22Rv1 (cell line): ENCODE measurements at regions not wholly inside any gene's neighbourhood (a gene's known extent, or its start where the extent isn't known, plus 50 kb on each side); places are given as distances from the start of the nearest gene placed in this dataset.

Experiments
- ZFX ChIP-seq: fragments of 450-650 bp; IDR thresholded peaks from 2 replicates; pipeline ENCODE4 v1.6.1; 2017; ENCODE audit warnings: antibody characterized with exemption, borderline replicate concordance
- TF ChIP-seq, protein P1 (sequence below): fragments of 450-650 bp; IDR thresholded peaks from 2 replicates; pipeline ENCODE4 v1.5.1; 2017; ENCODE audit warnings: mild to moderate bottlenecking

DNA sequence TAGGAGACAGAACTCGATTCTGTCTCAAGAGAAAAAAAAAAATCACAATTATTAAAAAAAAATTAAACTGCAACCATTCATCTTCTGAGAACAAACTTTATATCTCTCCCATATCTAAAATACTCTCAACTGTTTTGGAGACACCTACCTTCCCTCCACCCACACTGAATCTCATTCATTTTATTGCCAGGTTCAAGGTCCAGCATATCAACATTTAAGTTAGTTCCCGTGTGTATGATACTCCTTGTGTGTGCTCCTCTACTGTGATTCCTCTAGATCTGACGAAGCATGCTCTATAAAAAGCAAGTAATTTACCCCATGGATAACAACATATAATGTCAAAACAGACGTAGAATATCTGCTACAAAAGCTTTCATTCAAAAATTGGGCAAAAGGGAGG lies 351.8 kb upstream of the SORCS1 start:
- TF ChIP-seq, protein P1, sequence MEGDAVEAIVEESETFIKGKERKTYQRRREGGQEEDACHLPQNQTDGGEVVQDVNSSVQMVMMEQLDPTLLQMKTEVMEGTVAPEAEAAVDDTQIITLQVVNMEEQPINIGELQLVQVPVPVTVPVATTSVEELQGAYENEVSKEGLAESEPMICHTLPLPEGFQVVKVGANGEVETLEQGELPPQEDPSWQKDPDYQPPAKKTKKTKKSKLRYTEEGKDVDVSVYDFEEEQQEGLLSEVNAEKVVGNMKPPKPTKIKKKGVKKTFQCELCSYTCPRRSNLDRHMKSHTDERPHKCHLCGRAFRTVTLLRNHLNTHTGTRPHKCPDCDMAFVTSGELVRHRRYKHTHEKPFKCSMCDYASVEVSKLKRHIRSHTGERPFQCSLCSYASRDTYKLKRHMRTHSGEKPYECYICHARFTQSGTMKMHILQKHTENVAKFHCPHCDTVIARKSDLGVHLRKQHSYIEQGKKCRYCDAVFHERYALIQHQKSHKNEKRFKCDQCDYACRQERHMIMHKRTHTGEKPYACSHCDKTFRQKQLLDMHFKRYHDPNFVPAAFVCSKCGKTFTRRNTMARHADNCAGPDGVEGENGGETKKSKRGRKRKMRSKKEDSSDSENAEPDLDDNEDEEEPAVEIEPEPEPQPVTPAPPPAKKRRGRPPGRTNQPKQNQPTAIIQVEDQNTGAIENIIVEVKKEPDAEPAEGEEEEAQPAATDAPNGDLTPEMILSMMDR = no peak
- no peak for TF ChIP-seq ZFX
